ENCODE measurements at regions not wholly inside any gene's neighbourhood (a gene's known extent, or its start where the extent isn't known, plus 50 kb on each side); places are given as distances from the start of the nearest gene placed in this dataset.
"Not testable (repeated sequence)": the region's sequence is repeated elsewhere in the genome, so short reads cannot be mapped to it uniquely, and the experiment has no call there.

- intact Hi-C loops (cut with DNase I; ENCODE audit: low total_unique reads) = no loop called here
- ATAC-seq (no peak), DNase-seq (no peak)
- Histone ChIP-seq H3K27me3 (no peaks in the 10 kb centered on the region), H3K9me3 (no peaks in the 10 kb centered on the region), H3K4me3 (no peak overlapping the region), H3K4me1 (no peaks in the 10 kb centered on the region), H3K36me3 (no peaks in the 10 kb centered on the region), H3K27ac (no peak overlapping the region)
- no peak for TF ChIP-seq CTCF (IDR thresholded peaks at IDR 0.05 in 4 of 5, conservative IDR thresholded peaks at IDR 0.05 in 1 of 5)
- no peak for TF ChIP-seq POLR2A (IDR thresholded peaks at IDR 0.05)
- in situ Hi-C loops (cut with MboI; ENCODE audit: low sequenced_read_pairs in 4 of 4) = no loop called here
Measured at GRCh38 chr12:126944684-126945083, 1322.3 kb upstream of the TMEM132C start.

- H3K4me1 ChIP-seq; in situ Hi-C loops (cut with MboI; ENCODE audit: low sequenced_read_pairs in 4 of 4); H3K27me3 ChIP-seq: not testable (repeated sequence)
Measured at GRCh38 chr12:126946958-126947357, 1320.0 kb upstream of the TMEM132C start.

GRCh38 chr12:126949558-126949957 lies 1317.4 kb upstream of the TMEM132C start:
- intact Hi-C loops (cut with DNase I; ENCODE audit: low total_unique reads) = no loop called here
- no peaks in the 10 kb centered on the region for H3K36me3 ChIP-seq
- no peaks in the 10 kb centered on the region for H3K4me1 ChIP-seq
- H3K27me3 ChIP-seq = no peaks in the 10 kb centered on the region
- no peak for ATAC-seq
- H3K4me3 ChIP-seq = no peak overlapping the region
- TF ChIP-seq CTCF (IDR thresholded peaks at IDR 0.05 in 4 of 5, conservative IDR thresholded peaks at IDR 0.05 in 1 of 5) (no peak), POLR2A (IDR thresholded peaks at IDR 0.05) (no peak)
- H3K27ac ChIP-seq = no peak overlapping the region
- DNase-seq = no peak
- in situ Hi-C loops (cut with MboI; ENCODE audit: low sequenced_read_pairs in 4 of 4) = no loop called here
- no peaks in the 10 kb centered on the region for H3K9me3 ChIP-seq

More at GRCh38 chr12:126946958-126947357, 1320.0 kb upstream of the TMEM132C start:
- H3K9me3 ChIP-seq; H3K4me3 ChIP-seq; H3K36me3 ChIP-seq; ATAC-seq; intact Hi-C loops (cut with DNase I; ENCODE audit: low total_unique reads); DNase-seq; H3K27ac ChIP-seq: not testable (repeated sequence)

- in situ Hi-C loops (cut with MboI; ENCODE audit: low sequenced_read_pairs in 4 of 4) = no loop called here
- ATAC-seq (no peak), DNase-seq (no peak)
- Histone ChIP-seq H3K27me3 (no peaks in the 10 kb centered on the region), H3K9me3 (no peaks in the 10 kb centered on the region), H3K36me3 (no peaks in the 10 kb centered on the region), H3K27ac (no peak overlapping the region), H3K4me3 (no peak overlapping the region), H3K4me1 (no peaks in the 10 kb centered on the region)
- intact Hi-C loops (cut with DNase I; ENCODE audit: low total_unique reads) = no loop called here
- no peak for TF ChIP-seq POLR2A (IDR thresholded peaks at IDR 0.05)
- no peak for TF ChIP-seq CTCF (IDR thresholded peaks at IDR 0.05 in 4 of 5, conservative IDR thresholded peaks at IDR 0.05 in 1 of 5)
Measured at GRCh38 chr12:126950266-126950665, 1316.7 kb upstream of the TMEM132C start.

- no peaks in the 10 kb centered on the region for H3K4me1 ChIP-seq
- no peak for ATAC-seq
- H3K9me3 ChIP-seq = no peaks in the 10 kb centered on the region
- no peak for DNase-seq
- no peak for TF ChIP-seq POLR2A (IDR thresholded peaks at IDR 0.05)
- TF ChIP-seq CTCF (IDR thresholded peaks at IDR 0.05 in 4 of 5, conservative IDR thresholded peaks at IDR 0.05 in 1 of 5) = no peak
- intact Hi-C loops (cut with DNase I; ENCODE audit: low total_unique reads) = no loop called here
- no peak overlapping the region for H3K27ac ChIP-seq
- no peak overlapping the region for H3K4me3 ChIP-seq
- in situ Hi-C loops (cut with MboI; ENCODE audit: low sequenced_read_pairs in 4 of 4) = no loop called here
- no peaks in the 10 kb centered on the region for H3K27me3 ChIP-seq
- H3K36me3 ChIP-seq = no peaks in the 10 kb centered on the region
Measured at GRCh38 chr12:126952096-126953007, 1314.6 kb upstream of the TMEM132C start.

All from gastrocnemius medialis (tissue), 4 donors.